IMR-90 (cell line): ENCODE measurements at regions not wholly inside any gene's neighbourhood (a gene's known extent, or its start where the extent isn't known, plus 50 kb on each side); places are given as distances from the start of the nearest gene placed in this dataset.

Source experiments
- ATAC-seq: fragments of 200-7000 bp; cut with Tn5 transposase; 2 replicates; pipeline ENCODE4 v1.9.1; 2020; ENCODE audit warnings: low read depth, mild to moderate bottlenecking, moderate library complexity
- BruUV-seq: library from RNA; stranded (reverse); fragments of 400-500 nt; replicated peaks from 2 replicates; lab custom pipeline; 2021; lab: Mats Ljungman, UMichigan
- CTCF ChIA-PET: fragments of 300-600 bp; formaldehyde crosslinking; extraction: SDS; loops from one replicate; lab custom pipeline; 2021; ENCODE audit warnings: antibody characterized with exemption; lab: Yijun Ruan, JAX
- POLR2A ChIA-PET: fragments of 300-600 bp; sonication (Branson Sonifier 250); formaldehyde crosslinking; loops from one replicate; lab custom pipeline; 2022; ENCODE audit warnings: antibody characterized with exemption; ENCODE audit not compliant: unreplicated experiment; lab: Charles Lee
- DNase-seq: peaks from one replicate; pipeline ENCODE4 v3.0.0; 2013
- H2AFZ ChIP-seq: replicated peaks from 2 replicates; pipeline ENCODE3; 2013; ENCODE audit warnings: low read length, mild to moderate bottlenecking; ENCODE audit not compliant: poor library complexity
- H2AK5ac ChIP-seq: 2 replicates; pipeline ENCODE4 v1.6.1; 2013; ENCODE audit warnings: low read depth, low read length, inconsistent platforms
- H2AK9ac ChIP-seq: replicated peaks from 2 replicates; pipeline ENCODE3; 2013; ENCODE audit warnings: mild to moderate bottlenecking, low read depth, low read length, moderate library complexity; ENCODE audit not compliant: poor library complexity
- H2BK120ac ChIP-seq: 2 replicates; pipeline ENCODE4 v1.6.1; 2013; ENCODE audit warnings: low read depth, low read length, inconsistent platforms
- H2BK15ac ChIP-seq: 3 replicates; pipeline ENCODE4 v1.6.1; 2013; ENCODE audit warnings: low read depth, low read length, inconsistent platforms
- H2BK20ac ChIP-seq: 2 replicates; pipeline ENCODE4 v1.6.1; 2013; ENCODE audit warnings: low read depth, mild to moderate bottlenecking, inconsistent platforms, low read length, moderate library complexity
- H2BK5ac ChIP-seq: 2 replicates; pipeline ENCODE4 v1.6.1; 2013; ENCODE audit warnings: mild to moderate bottlenecking, low read depth, low read length, inconsistent platforms; ENCODE audit not compliant: poor library complexity, severe bottlenecking
- H3K14ac ChIP-seq: replicated peaks from 2 replicates; pipeline ENCODE4 v1.6.1; 2013; ENCODE audit warnings: low read depth, low read length, inconsistent platforms
- H3K18ac ChIP-seq: 2 replicates; pipeline ENCODE4 v1.6.1; 2013; ENCODE audit warnings: low read depth, low read length, control low read depth
- H3K23ac ChIP-seq: 2 replicates; pipeline ENCODE4 v1.6.1; 2013; ENCODE audit warnings: low read depth, low read length, inconsistent platforms
- H3K27ac ChIP-seq: 2 replicates; pipeline ENCODE4 v1.5.1; 2013; ENCODE audit warnings: mild to moderate bottlenecking, control low read depth, low read length; ENCODE audit not compliant: insufficient read depth
- H3K27me3 ChIP-seq: 2 replicates; pipeline ENCODE4 v1.6.1; 2013; ENCODE audit warnings: low read length; ENCODE audit not compliant: control insufficient read depth, insufficient read depth
- H3K36me3 ChIP-seq: 2 replicates; pipeline ENCODE4 v1.6.1; 2013; ENCODE audit warnings: low read length, mixed read lengths; ENCODE audit not compliant: control insufficient read depth, insufficient read depth
- H3K4ac ChIP-seq: 2 replicates; pipeline ENCODE4 v1.6.1; 2013; ENCODE audit warnings: low read depth, low read length, inconsistent platforms
- H3K4me1 ChIP-seq: 2 replicates; pipeline ENCODE4 v1.6.1; 2013; ENCODE audit warnings: low read length, mixed read lengths; ENCODE audit not compliant: control insufficient read depth, insufficient read depth
- H3K4me2 ChIP-seq: 2 replicates; pipeline ENCODE4 v1.6.1; 2013; ENCODE audit warnings: low read depth, mild to moderate bottlenecking, control low read depth, low read length, moderate library complexity
- H3K4me3 ChIP-seq: 2 replicates; pipeline ENCODE4 v1.5.1; 2013; ENCODE audit warnings: low read depth, mild to moderate bottlenecking, control low read depth, low read length, moderate library complexity; ENCODE audit not compliant: insufficient read depth
- H3K56ac ChIP-seq: 2 replicates; pipeline ENCODE4 v1.6.1; 2013; ENCODE audit warnings: low read length, inconsistent platforms; ENCODE audit not compliant: insufficient read depth; ENCODE audit errors: extremely low read depth
- H3K79me1 ChIP-seq, 2 experiments: 2 replicates each; pipeline ENCODE4 v1.6.1; 2013; ENCODE audit warnings: low read length in 2 of 2, inconsistent platforms in 1 of 2, low read depth in 1 of 2
- H3K9ac ChIP-seq: 2 replicates; pipeline ENCODE4 v1.6.1; 2013; ENCODE audit warnings: low read depth, low read length, control low read depth
- H3K9me1 ChIP-seq: 2 replicates; pipeline ENCODE4 v1.6.1; 2013; ENCODE audit warnings: low read length, inconsistent platforms; ENCODE audit not compliant: insufficient read depth
- H3K9me3 ChIP-seq: 2 replicates; pipeline ENCODE4 v1.6.1; 2013; ENCODE audit warnings: low read length; ENCODE audit not compliant: control insufficient read depth, insufficient read depth
- H4K20me1 ChIP-seq: 2 replicates; pipeline ENCODE4 v1.6.1; 2013; ENCODE audit warnings: low read length, inconsistent platforms; ENCODE audit not compliant: insufficient read depth
- H4K5ac ChIP-seq: 2 replicates; pipeline ENCODE4 v1.6.1; 2013; ENCODE audit warnings: mild to moderate bottlenecking, low read depth, low read length, control low read depth
- H4K8ac ChIP-seq, 2 experiments: 2 replicates each; pipeline ENCODE4 v1.6.1; 2013; ENCODE audit warnings: low read depth in 2 of 2, low read length in 2 of 2, control low read depth in 1 of 2, inconsistent platforms in 1 of 2
- H4K91ac ChIP-seq: 2 replicates; pipeline ENCODE4 v1.6.1; 2013; ENCODE audit warnings: low read depth, low read length, inconsistent platforms; ENCODE audit not compliant: insufficient read depth
- CEBPB ChIP-seq: IDR thresholded peaks from 2 replicates; pipeline ENCODE4 v1.6.1; 2012; ENCODE audit warnings: low read depth, low read length, improper control_type of control experiment
- CHD1 ChIP-seq: IDR thresholded peaks from 2 replicates; pipeline ENCODE4 v1.6.1; 2012; ENCODE audit warnings: low read depth, low read length, improper control_type of control experiment
- MAFK ChIP-seq: IDR thresholded peaks from 2 replicates; pipeline ENCODE4 v1.6.1; 2012; ENCODE audit warnings: low read depth, low read length, improper control_type of control experiment
- MAZ ChIP-seq: IDR thresholded peaks from 2 replicates; pipeline ENCODE4 v1.6.1; 2012; ENCODE audit warnings: low read depth, mild to moderate bottlenecking, low read length, improper control_type of control experiment, moderate library complexity, borderline replicate concordance
- POLR2A ChIP-seq: IDR thresholded peaks from 2 replicates; pipeline ENCODE4 v1.6.1; 2012; ENCODE audit warnings: mild to moderate bottlenecking, low read depth, low read length
- RCOR1 ChIP-seq: IDR thresholded peaks from 2 replicates; pipeline ENCODE4 v1.6.1; 2012; ENCODE audit warnings: mild to moderate bottlenecking, low read length, improper control_type of control experiment; ENCODE audit not compliant: insufficient replicate concordance
- RFX5 ChIP-seq: IDR thresholded peaks from 2 replicates; pipeline ENCODE4 v1.8.0; 2012; ENCODE audit warnings: low read depth, mild to moderate bottlenecking, low read length, moderate library complexity
- WGBS, 2 experiments: methylation state at CpG; one replicate each; pipeline versions ENCODE4 v1.1.5 to v1.1.7; 2013; ENCODE audit warnings: missing lambda C conversion rate in 2 of 2; ENCODE audit not compliant: insufficient read length in 1 of 2; ENCODE audit errors: extremely low coverage in 2 of 2; 5-methylcytosine and 5-hydroxymethylcytosine counted together
- dilution Hi-C: fragments of 300-500 bp; cut with HindIII; formaldehyde crosslinking; loops from one replicate; pipeline ENCODE4 v1.14.3; 2018; ENCODE audit warnings: low sequenced_read_pairs; ENCODE audit not compliant: unreplicated experiment
- in situ Hi-C: fragments of 300-500 bp; cut with MboI; formaldehyde crosslinking; loops from 3 replicates; pipeline ENCODE4 v1.14.3; 2019; ENCODE audit warnings: low sequenced_read_pairs, inconsistent platforms, mixed read lengths
- intact Hi-C: fragments of 100-400 bp; cut with micrococcal nuclease; formaldehyde crosslinking; loops from 2 replicates; pipeline ENCODE4 v1.10.0; 2022
- TF ChIP-seq, protein P1 (sequence below): fragments of 150-350 bp; IDR thresholded peaks from 2 replicates; pipeline ENCODE4 v1.6.1; 2017; ENCODE audit warnings: mild to moderate bottlenecking, antibody characterized with exemption, low read length, low read depth

DNA sequence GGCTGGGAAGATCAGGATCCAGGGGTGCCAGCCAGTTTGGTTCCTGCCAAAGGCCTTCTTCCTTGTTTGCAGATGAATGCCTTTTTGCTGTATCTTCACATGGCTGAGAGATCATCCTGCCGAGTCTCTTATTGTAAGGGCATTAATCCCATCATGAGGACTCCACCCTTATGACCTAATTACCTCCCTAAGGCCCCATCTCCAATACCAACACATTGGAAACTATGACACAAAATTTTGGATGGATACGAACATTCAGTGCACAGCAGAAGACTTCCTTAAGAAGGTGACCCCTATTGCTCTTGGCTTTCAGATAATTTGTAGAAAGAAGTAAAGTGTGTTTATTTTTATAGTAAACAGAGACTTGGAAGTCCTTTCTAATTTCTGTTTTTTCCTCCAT is 1164.7 kb upstream of the CDH8 start:
- CTCF ChIA-PET: no interaction called here
- H3K4me2 ChIP-seq: no peak overlapping the region

More for the DNA sequence above, 1164.7 kb upstream of the CDH8 start:
- no peak overlapping the region for H3K4me3 ChIP-seq
- no TSS peak for BruUV-seq
- no peak overlapping the region for H3K4ac ChIP-seq
- H3K56ac ChIP-seq: no peak overlapping the region
- H3K36me3 ChIP-seq: no peaks in the 10 kb centered on the region
- no peak overlapping the region for H3K23ac ChIP-seq
- POLR2A ChIA-PET: no interaction called here
- no CpG with 5 or more reads among the region's 2 CpGs for WGBS, 2 experiments
- H4K5ac ChIP-seq: no peak overlapping the region
- in situ Hi-C loops (no loop called here), intact Hi-C loops (no loop called here), dilution Hi-C loops (no loop called here)
- no peaks in the 10 kb centered on the region for H4K20me1 ChIP-seq
- no peak for TF ChIP-seq POLR2A
- TF ChIP-seq MAFK: no peak
- TF ChIP-seq RFX5: no peak
- TF ChIP-seq, protein P1, sequence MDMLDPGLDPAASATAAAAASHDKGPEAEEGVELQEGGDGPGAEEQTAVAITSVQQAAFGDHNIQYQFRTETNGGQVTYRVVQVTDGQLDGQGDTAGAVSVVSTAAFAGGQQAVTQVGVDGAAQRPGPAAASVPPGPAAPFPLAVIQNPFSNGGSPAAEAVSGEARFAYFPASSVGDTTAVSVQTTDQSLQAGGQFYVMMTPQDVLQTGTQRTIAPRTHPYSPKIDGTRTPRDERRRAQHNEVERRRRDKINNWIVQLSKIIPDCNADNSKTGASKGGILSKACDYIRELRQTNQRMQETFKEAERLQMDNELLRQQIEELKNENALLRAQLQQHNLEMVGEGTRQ: no peak
- TF ChIP-seq CHD1: no peak
- TF ChIP-seq RCOR1: no peak
- no peak for TF ChIP-seq CEBPB
- no peak for TF ChIP-seq MAZ
- H3K27me3 ChIP-seq: no peaks in the 10 kb centered on the region
- H2BK5ac ChIP-seq: no peak overlapping the region
- no peak overlapping the region for H2BK20ac ChIP-seq
- H2AK9ac ChIP-seq: no peak overlapping the region
- H2BK120ac ChIP-seq: no peak overlapping the region
- no peak overlapping the region for H3K18ac ChIP-seq
- H4K8ac ChIP-seq: no peak overlapping the region
- H3K79me1 ChIP-seq: no peaks in the 10 kb centered on the region
- H3K27ac ChIP-seq: no peak overlapping the region
- no peak overlapping the region for H2BK15ac ChIP-seq
- no peak overlapping the region for H2AK5ac ChIP-seq
- no peaks in the 10 kb centered on the region for H3K9me3 ChIP-seq
- H3K9ac ChIP-seq: no peak overlapping the region
- no peaks in the 10 kb centered on the region for H3K4me1 ChIP-seq
- no peaks in the 10 kb centered on the region for H3K9me1 ChIP-seq
- H2AFZ ChIP-seq: no peak overlapping the region
- ATAC-seq (no peak), DNase-seq (no peak)
- H4K91ac ChIP-seq: no peak overlapping the region
- H3K14ac ChIP-seq: no peak overlapping the region
